ENCODE measurements at regions not wholly inside any gene's neighbourhood (a gene's known extent, or its start where the extent isn't known, plus 50 kb on each side); places are given as distances from the start of the nearest gene placed in this dataset.

DNA sequence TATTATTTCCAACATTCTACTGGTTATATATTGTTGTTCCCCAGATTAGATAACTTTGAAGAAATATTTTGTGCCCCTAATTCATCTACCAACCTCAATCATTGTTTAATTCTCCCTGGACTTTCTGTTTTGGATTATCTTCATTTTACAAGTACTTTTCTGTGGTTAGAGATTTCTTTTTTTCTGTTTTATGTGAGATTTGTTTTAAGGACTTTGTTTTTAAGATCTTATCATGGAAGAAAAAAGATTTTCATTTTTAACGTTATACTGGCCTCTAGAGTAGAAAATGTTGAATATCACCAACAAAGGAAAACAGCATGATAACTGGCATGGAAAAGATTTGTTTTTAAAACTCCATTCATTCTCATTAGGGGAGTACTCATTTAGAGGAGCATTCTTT is 210.9 kb upstream of the KCNMB2 start:
- Histone ChIP-seq H3K9me3 (replicated peaks; ENCODE audit: control insufficient read depth, insufficient read depth, low read length) (no peaks in the 10 kb centered on the region), H3K27me3 (ENCODE audit: control insufficient read depth in 2 of 2, insufficient read depth in 2 of 2, low read length in 2 of 2) (no peaks in the 10 kb centered on the region), H3K79me2 (ENCODE audit: control insufficient read depth, insufficient read depth, low read length) (no peaks in the 10 kb centered on the region), H3K9me1 (replicated peaks; ENCODE audit: control insufficient read depth, extremely low read depth, insufficient read depth, low read length) (no peaks in the 10 kb centered on the region), H3K4me1 (ENCODE audit: control insufficient read depth, extremely low read depth, insufficient read depth, low read length) (peaks cover 13% of the 10 kb centered on the region), H4K20me1 (replicated peaks; ENCODE audit: control insufficient read depth, extremely low read depth, insufficient read depth, low read length) (no peaks in the 10 kb centered on the region), H3K4me3 (replicated peaks in 1 of 3; ENCODE audit: insufficient read depth in 1 of 3, low read depth in 1 of 3, low read length in 3 of 3) (no peak overlapping the region), H2AFZ (ENCODE audit: low read depth, low read length) (no peak overlapping the region), H3K36me3 (ENCODE audit: control insufficient read depth in 2 of 2, extremely low read depth in 1 of 2, insufficient read depth in 2 of 2, low read length in 2 of 2) (no peaks in the 10 kb centered on the region), H3K27ac (ENCODE audit: insufficient read depth, low read depth, low read length) (peak overlapping the region; percentile 2), H3K9ac (replicated peaks; ENCODE audit: extremely low read depth, insufficient read depth, low read length) (peak overlapping the region; percentile 17), H3K4me2 (ENCODE audit: insufficient read depth, low read length) (no peak overlapping the region)
- TF ChIP-seq, protein P1, sequence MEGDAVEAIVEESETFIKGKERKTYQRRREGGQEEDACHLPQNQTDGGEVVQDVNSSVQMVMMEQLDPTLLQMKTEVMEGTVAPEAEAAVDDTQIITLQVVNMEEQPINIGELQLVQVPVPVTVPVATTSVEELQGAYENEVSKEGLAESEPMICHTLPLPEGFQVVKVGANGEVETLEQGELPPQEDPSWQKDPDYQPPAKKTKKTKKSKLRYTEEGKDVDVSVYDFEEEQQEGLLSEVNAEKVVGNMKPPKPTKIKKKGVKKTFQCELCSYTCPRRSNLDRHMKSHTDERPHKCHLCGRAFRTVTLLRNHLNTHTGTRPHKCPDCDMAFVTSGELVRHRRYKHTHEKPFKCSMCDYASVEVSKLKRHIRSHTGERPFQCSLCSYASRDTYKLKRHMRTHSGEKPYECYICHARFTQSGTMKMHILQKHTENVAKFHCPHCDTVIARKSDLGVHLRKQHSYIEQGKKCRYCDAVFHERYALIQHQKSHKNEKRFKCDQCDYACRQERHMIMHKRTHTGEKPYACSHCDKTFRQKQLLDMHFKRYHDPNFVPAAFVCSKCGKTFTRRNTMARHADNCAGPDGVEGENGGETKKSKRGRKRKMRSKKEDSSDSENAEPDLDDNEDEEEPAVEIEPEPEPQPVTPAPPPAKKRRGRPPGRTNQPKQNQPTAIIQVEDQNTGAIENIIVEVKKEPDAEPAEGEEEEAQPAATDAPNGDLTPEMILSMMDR (IDR thresholded peaks at IDR 0.05; ENCODE audit: extremely low read depth in 1 of 2, insufficient read depth in 1 of 2, low read depth in 1 of 2, low read length in 2 of 2) = peak in 1 of 2 donors; percentile 15
- TF ChIP-seq POLR2A (IDR thresholded peaks at IDR 0.05; ENCODE audit: low read depth, low read length) (no peak), GATA2 (IDR thresholded peaks at IDR 0.05; ENCODE audit: insufficient read depth, insufficient read length, low read depth, low read length) (peak; percentile 73)
- ChIA-PET POLR2A (no interaction called here), CTCF (interaction anchor here (0.8 to 1.7 kb wide), 6 partner anchors 60 to 1453 kb away, joined by 3 to 11 read pairs (median 3); no protein-coding TSS in a partner anchor)
- intact Hi-C loops (cut with micrococcal nuclease) (loop anchor here (1.0 to 10.0 kb wide), 13 partner anchors 57 to 1274 kb away; no protein-coding TSS in a partner anchor), dilution Hi-C loops (cut with MboI; ENCODE audit: extremely low pct_ligation_motif_present, low sequenced_read_pairs) (no loop called here)
- DNase-seq (ENCODE audit: low read depth, low spot score) (peak; percentile 76), FAIRE-seq (peak; percentile 62)
- no TSS peak for BruUV-seq (replicated peaks)

DNA sequence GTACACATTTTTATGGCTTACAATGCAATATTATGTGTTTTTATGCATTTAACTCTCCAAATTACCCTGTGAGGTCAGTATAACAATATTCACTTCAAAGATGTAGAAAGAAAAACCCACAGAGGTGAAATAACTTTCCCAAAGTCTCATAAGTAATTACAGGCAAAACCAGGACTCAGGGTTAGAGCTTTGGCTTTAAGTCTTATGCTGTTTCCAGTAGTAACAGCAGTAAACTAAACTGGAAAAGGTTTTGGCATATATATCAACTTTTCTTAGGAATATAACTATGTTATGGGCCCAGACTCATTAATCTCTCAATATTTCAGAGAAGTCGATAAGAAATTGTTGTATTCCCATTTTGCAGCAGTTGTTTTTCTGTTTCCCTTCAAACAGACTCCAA is 206.3 kb upstream of the KCNMB2 start:
- no peak overlapping the region for H2AFZ ChIP-seq (ENCODE audit: low read depth, low read length)
- DNase-seq (ENCODE audit: low read depth, low spot score) (no peak), FAIRE-seq (no peak)
- H3K9me3 ChIP-seq (replicated peaks; ENCODE audit: control insufficient read depth, insufficient read depth, low read length) = no peaks in the 10 kb centered on the region
- H3K4me3 ChIP-seq (replicated peaks in 1 of 3; ENCODE audit: insufficient read depth in 1 of 3, low read depth in 1 of 3, low read length in 3 of 3) = no peak overlapping the region
- BruUV-seq (replicated peaks) = no TSS peak
- intact Hi-C loops (cut with micrococcal nuclease) = loop anchor here (10.0 kb wide), 2 partner anchors 515 to 715 kb away; no protein-coding TSS in a partner anchor
- ChIA-PET POLR2A (no interaction called here), CTCF (interaction anchor here (1.3 kb wide), 1 partner anchor 56 kb away, joined by 4 read pairs; no protein-coding TSS in a partner anchor)
- H3K27me3 ChIP-seq (ENCODE audit: control insufficient read depth in 2 of 2, insufficient read depth in 2 of 2, low read length in 2 of 2) = no peaks in the 10 kb centered on the region
- H3K36me3 ChIP-seq (ENCODE audit: control insufficient read depth in 2 of 2, extremely low read depth in 1 of 2, insufficient read depth in 2 of 2, low read length in 2 of 2) = no peaks in the 10 kb centered on the region
- no peak overlapping the region for H3K4me2 ChIP-seq (ENCODE audit: insufficient read depth, low read length)
- H4K20me1 ChIP-seq (replicated peaks; ENCODE audit: control insufficient read depth, extremely low read depth, insufficient read depth, low read length) = no peaks in the 10 kb centered on the region
- H3K9ac ChIP-seq (replicated peaks; ENCODE audit: extremely low read depth, insufficient read depth, low read length) = no peak overlapping the region
- dilution Hi-C loops (cut with MboI; ENCODE audit: extremely low pct_ligation_motif_present, low sequenced_read_pairs) = no loop called here
- H3K9me1 ChIP-seq (replicated peaks; ENCODE audit: control insufficient read depth, extremely low read depth, insufficient read depth, low read length) = no peaks in the 10 kb centered on the region
- no peak for TF ChIP-seq POLR2A (IDR thresholded peaks at IDR 0.05; ENCODE audit: low read depth, low read length)
- TF ChIP-seq, protein P2, sequence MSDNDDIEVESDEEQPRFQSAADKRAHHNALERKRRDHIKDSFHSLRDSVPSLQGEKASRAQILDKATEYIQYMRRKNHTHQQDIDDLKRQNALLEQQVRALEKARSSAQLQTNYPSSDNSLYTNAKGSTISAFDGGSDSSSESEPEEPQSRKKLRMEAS (IDR thresholded peaks at IDR 0.05; ENCODE audit: insufficient read depth, insufficient read length) = no peak
- no peak for TF ChIP-seq FOS (IDR thresholded peaks at IDR 0.05; ENCODE audit: borderline replicate concordance, insufficient read depth, low read length)
- TF ChIP-seq POLR2AphosphoS5 (IDR thresholded peaks at IDR 0.05; ENCODE audit: insufficient read depth, low read depth, low read length) = no peak
- TF ChIP-seq EZH2 (IDR thresholded peaks at IDR 0.05; ENCODE audit: borderline replicate concordance, low read depth, low read length, severe bottlenecking) = no peak
- TF ChIP-seq, protein P1 (IDR thresholded peaks at IDR 0.05; ENCODE audit: extremely low read depth in 1 of 2, insufficient read depth in 1 of 2, low read depth in 1 of 2, low read length in 2 of 2) = no peak
- no peak for TF ChIP-seq MYC (IDR thresholded peaks at IDR 0.05; ENCODE audit: low read depth, low read length)
- no peak for TF ChIP-seq JUN (IDR thresholded peaks at IDR 0.05; ENCODE audit: borderline replicate concordance, insufficient read depth, insufficient read length, low read depth)
- TF ChIP-seq GATA2 (IDR thresholded peaks at IDR 0.05; ENCODE audit: insufficient read depth, insufficient read length, low read depth, low read length) = no peak
- peaks cover 4% of the 10 kb centered on the region for H3K4me1 ChIP-seq (ENCODE audit: control insufficient read depth, extremely low read depth, insufficient read depth, low read length)
- H3K79me2 ChIP-seq (ENCODE audit: control insufficient read depth, insufficient read depth, low read length) = no peaks in the 10 kb centered on the region
- no peak overlapping the region for H3K27ac ChIP-seq (ENCODE audit: insufficient read depth, low read depth, low read length)
